GM12878 (cell line): ENCODE measurements at regions not wholly inside any gene's neighbourhood (a gene's known extent, or its start where the extent isn't known, plus 50 kb on each side); places are given as distances from the start of the nearest gene placed in this dataset.

Experiments used
- ATAC-seq: fragments of 200-7000 bp; cut with Tn5 transposase; 3 replicates; pipeline ENCODE4 v1.9.1; 2020; ENCODE audit warnings: mild to moderate bottlenecking, moderate library complexity
- BruUV-seq: library from RNA; stranded (reverse); fragments of 400-500 nt; replicated peaks from 2 replicates; lab custom pipeline; 2021; lab: Mats Ljungman, UMichigan
- CTCF ChIA-PET: fragments of 300-600 bp; sonication (Branson Sonifier 250); formaldehyde crosslinking; extraction: SDS; loops from one replicate; lab custom pipeline; 2021; ENCODE audit warnings: inconsistent platforms; lab: Yijun Ruan, JAX
- POLR2A ChIA-PET: fragments of 350-600 bp; formaldehyde crosslinking; extraction: SDS; loops from one replicate; lab custom pipeline; 2021; ENCODE audit warnings: inconsistent platforms; lab: Charles Lee
- RAD21 ChIA-PET: fragments of 300-600 bp; sonication (Branson Sonifier 250); formaldehyde crosslinking; loops from one replicate; lab custom pipeline; 2023; ENCODE audit warnings: antibody characterized with exemption; ENCODE audit not compliant: unreplicated experiment; lab: Charles Lee
- SMC1A ChIA-PET: fragments of 300-600 bp; sonication (Branson Sonifier 250); formaldehyde crosslinking; loops from one replicate; lab custom pipeline; 2023; ENCODE audit not compliant: unreplicated experiment, uncharacterized antibody; lab: Charles Lee
- DNase-seq: peaks from one replicate; pipeline ENCODE4 v3.0.0-alpha.2; 2011; ENCODE audit warnings: low read depth, low spot score
- FAIRE-seq: peaks from 3 replicates; lab custom pipeline; 2011; peaks lifted over from hg19 to GRCh38; lab: Jason Lieb, UNC
- H2AFZ ChIP-seq: 2 replicates; pipeline ENCODE4 v1.6.0; 2011; ENCODE audit warnings: low read depth, low read length, control low read depth; ENCODE audit not compliant: control insufficient read depth
- H3K27ac ChIP-seq: 2 replicates; pipeline ENCODE4 v1.5.1; 2011; ENCODE audit warnings: control low read depth; ENCODE audit not compliant: control insufficient read depth, insufficient read depth
- H3K27me3 ChIP-seq, 2 experiments: replicated peaks in 1 of 2; 2 replicates each; pipeline versions ENCODE4 v1.6.0 to v1.6.1; 2011; ENCODE audit warnings: low read length in 1 of 2; ENCODE audit not compliant: control insufficient read depth in 2 of 2, insufficient read depth in 2 of 2
- H3K36me3 ChIP-seq, 2 experiments: 2 replicates each; pipeline ENCODE4 v1.5.1; 2011; ENCODE audit warnings: low read length in 1 of 2; ENCODE audit not compliant: control insufficient read depth in 2 of 2, insufficient read depth in 2 of 2
- H3K4me1 ChIP-seq: 2 replicates; pipeline ENCODE4 v1.6.1; 2011; ENCODE audit warnings: mild to moderate bottlenecking, low read length, moderate library complexity, mixed read lengths; ENCODE audit not compliant: control insufficient read depth, insufficient read depth
- H3K4me2 ChIP-seq: 2 replicates; pipeline ENCODE4 v1.6.0; 2011; ENCODE audit warnings: control low read depth; ENCODE audit not compliant: control insufficient read depth, insufficient read depth
- H3K4me3 ChIP-seq: fragments of 200-600 bp; sonication (generic); 2 replicates; pipeline ENCODE4 v1.5.1; 2016
- H3K79me2 ChIP-seq: 2 replicates; pipeline ENCODE4 v1.6.0; 2011; ENCODE audit warnings: low read length; ENCODE audit not compliant: control insufficient read depth, insufficient read depth
- H3K9ac ChIP-seq: 2 replicates; pipeline ENCODE4 v1.8.0; 2011; ENCODE audit warnings: low read length, control low read depth, mixed read lengths; ENCODE audit not compliant: control insufficient read depth, insufficient read depth
- H3K9me3 ChIP-seq: replicated peaks from 3 replicates; pipeline ENCODE4 v1.5.1; 2011; ENCODE audit warnings: mild to moderate bottlenecking, low read length; ENCODE audit not compliant: control insufficient read depth, insufficient read depth
- H4K20me1 ChIP-seq: 2 replicates; pipeline ENCODE4 v1.6.0; 2011; ENCODE audit not compliant: control insufficient read depth, insufficient read depth
- ASH2L ChIP-seq: fragments of 300-600, 200-600 bp; sonication (generic); IDR thresholded peaks from 2 replicates; pipeline ENCODE4 v1.6.1; 2017; ENCODE audit warnings: low read depth, mild to moderate bottlenecking, borderline replicate concordance
- BCL11A ChIP-seq: IDR thresholded peaks from 2 replicates; pipeline ENCODE4 v1.6.1; 2011; ENCODE audit warnings: low read depth, low read length
- BHLHE40 ChIP-seq, 2 experiments: fragments of 450-650 bp in 1 of 2; IDR thresholded peaks; 2 replicates each; pipeline ENCODE4 v1.6.1; 2011 to 2017; ENCODE audit warnings: low read depth in 2 of 2, borderline replicate concordance in 1 of 2, improper control_type of control experiment in 1 of 2, low read length in 1 of 2, mild to moderate bottlenecking in 1 of 2
- CBX3 ChIP-seq: fragments of 200-600 bp; sonication (generic); IDR thresholded peaks from 2 replicates; pipeline ENCODE4 v1.6.1; 2016; ENCODE audit warnings: low read depth, borderline replicate concordance
- CREB1 ChIP-seq: IDR thresholded peaks from 2 replicates; pipeline ENCODE4 v1.6.1; 2012; ENCODE audit warnings: low read depth, mild to moderate bottlenecking, inconsistent platforms
- ETV6 ChIP-seq, 2 experiments: fragments of 450-650 bp in 1 of 2; IDR thresholded peaks in 1 of 2; conservative IDR thresholded peaks in 1 of 2; 2 replicates each; pipeline ENCODE4 v1.6.1; 2014; ENCODE audit warnings: antibody characterized with exemption in 1 of 2, borderline replicate concordance in 1 of 2, low read depth in 1 of 2, mild to moderate bottlenecking in 1 of 2, moderate library complexity in 1 of 2
- GATAD2B ChIP-seq: fragments of 450-650 bp; conservative IDR thresholded peaks from 2 replicates; pipeline ENCODE4 v1.6.1; 2017; ENCODE audit warnings: low read depth, mild to moderate bottlenecking, moderate library complexity
- HCFC1 ChIP-seq: fragments of 150-350 bp; IDR thresholded peaks from 2 replicates; pipeline ENCODE4 v1.6.1; 2014; ENCODE audit warnings: low read length
- KDM1A ChIP-seq: fragments of 200-600 bp; sonication (generic); IDR thresholded peaks from 2 replicates; pipeline ENCODE4 v1.6.1; 2016; ENCODE audit warnings: borderline replicate concordance
- MEF2B ChIP-seq: fragments of 450-650 bp; IDR thresholded peaks from 2 replicates; pipeline ENCODE4 v1.6.1; 2018; ENCODE audit warnings: mild to moderate bottlenecking, moderate library complexity; ENCODE audit not compliant: partially characterized antibody, poor library complexity, severe bottlenecking
- MYB ChIP-seq: fragments of 150-350 bp; IDR thresholded peaks from 2 replicates; pipeline ENCODE4 v1.6.1; 2014; ENCODE audit warnings: mild to moderate bottlenecking, low read depth, low read length, borderline replicate concordance
- NFIC ChIP-seq: IDR thresholded peaks from 2 replicates; pipeline ENCODE4 v1.6.1; 2012; ENCODE audit warnings: low read depth, mild to moderate bottlenecking, inconsistent platforms, low read length, moderate library complexity
- NRF1 ChIP-seq: conservative IDR thresholded peaks from 2 replicates; pipeline ENCODE4 v1.6.1; 2011; ENCODE audit warnings: mild to moderate bottlenecking, low read depth, low read length, improper control_type of control experiment
- SMARCA5 ChIP-seq: fragments of 450-650 bp; IDR thresholded peaks from 2 replicates; pipeline ENCODE4 v1.6.1; 2017; ENCODE audit warnings: mild to moderate bottlenecking
- SRF ChIP-seq, 2 experiments: IDR thresholded peaks; 2 replicates each; pipeline ENCODE4 v1.6.1; 2011; ENCODE audit warnings: low read depth in 2 of 2, low read length in 2 of 2, mild to moderate bottlenecking in 1 of 2, moderate library complexity in 1 of 2
- STAT1 ChIP-seq: fragments of 450-650 bp; conservative IDR thresholded peaks from 2 replicates; pipeline ENCODE4 v1.6.1; 2014; ENCODE audit warnings: antibody characterized with exemption, mild to moderate bottlenecking
- WGBS: methylation state at CpG from one replicate; pipeline ENCODE4 v1.1.6; 2016; ENCODE audit warnings: low lambda C conversion rate; ENCODE audit not compliant: insufficient replicate concordance, insufficient coverage; ENCODE audit errors: missing lambda C conversion rate; 5-methylcytosine and 5-hydroxymethylcytosine counted together
- in situ Hi-C: fragments of 300-500 bp; cut with MboI; formaldehyde crosslinking; loops from 9 replicates; pipeline ENCODE4 v1.14.3; 2018; ENCODE audit warnings: mixed read lengths
- intact Hi-C: fragments of 100-400 bp; cut with micrococcal nuclease; formaldehyde crosslinking; loops from one replicate; pipeline ENCODE4 v1.14.2; 2022; ENCODE audit not compliant: unreplicated experiment
- TF ChIP-seq, protein P1 (sequence below): fragments of 450-650 bp; IDR thresholded peaks from 2 replicates; pipeline ENCODE4 v1.6.1; 2017; ENCODE audit warnings: low read depth, mild to moderate bottlenecking, moderate library complexity
- TF ChIP-seq, protein P2 (sequence below): fragments of 450-650 bp; IDR thresholded peaks from 2 replicates; pipeline ENCODE4 v1.6.1; 2017; ENCODE audit warnings: mild to moderate bottlenecking, low read depth, inconsistent platforms; ENCODE audit not compliant: poor library complexity, severe bottlenecking
- TF ChIP-seq, protein P3 (sequence below): IDR thresholded peaks from 2 replicates; pipeline ENCODE4 v1.6.1; 2011; ENCODE audit warnings: mild to moderate bottlenecking, low read depth, low read length, moderate library complexity; ENCODE audit not compliant: insufficient replicate concordance
- TF ChIP-seq, protein P4 (sequence below): IDR thresholded peaks from 2 replicates; pipeline ENCODE4 v1.6.1; 2012; ENCODE audit warnings: low read depth, low read length, improper control_type of control experiment

DNA sequence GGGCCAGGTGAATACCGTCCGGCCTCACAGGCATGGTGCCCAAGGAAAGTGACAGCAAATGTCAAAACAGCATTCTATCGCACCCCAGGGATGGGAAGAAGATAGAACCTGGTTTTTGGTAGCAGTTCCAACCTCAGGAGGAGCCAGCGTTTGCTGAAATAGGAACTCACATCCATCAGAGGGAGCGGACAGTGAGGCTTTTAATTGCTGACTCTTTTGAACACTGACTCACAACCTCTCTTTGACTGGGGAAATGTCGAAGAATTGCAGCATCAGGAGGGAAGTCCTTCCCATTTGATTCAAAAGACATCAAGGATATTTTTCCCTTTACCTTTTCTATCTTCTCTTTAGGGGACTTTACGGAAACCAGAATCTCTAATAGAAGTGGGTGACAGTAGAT, 114.2 kb downstream of the UNC5CL start:
- intact Hi-C loops: no loop called here
- no peak overlapping the region for H3K4me2 ChIP-seq
- no peaks in the 10 kb centered on the region for H4K20me1 ChIP-seq
- 20% methylated on average over 7 of the region's 7 CpGs for whole genome bisulfite sequencing
- ChIA-PET POLR2A (no interaction called here), RAD21 (no interaction called here), SMC1A (interaction anchor here (1.0 kb wide), 1 partner anchor 9 kb away, joined by 3 read pairs; no protein-coding TSS in a partner anchor), CTCF (no interaction called here)
- no peaks in the 10 kb centered on the region for H3K36me3 ChIP-seq
- no peaks in the 10 kb centered on the region for H3K79me2 ChIP-seq
- in situ Hi-C loops: no loop called here
- peaks cover 0 to 2% of the 10 kb centered on the region in 2 experiments; a peak in 3 of 4 replicates for H3K27me3 ChIP-seq
- TF ChIP-seq KDM1A (no peak), NFIC (no peak), CREB1 (no peak), STAT1 (no peak), HCFC1 (no peak), CBX3 (no peak), BHLHE40 (IDR thresholded peaks at IDR 0.05; ENCODE audit: borderline replicate concordance in 1 of 2, low read depth in 2 of 2, low read length in 1 of 2) (no peak), BCL11A (no peak), MYB (no peak), SRF (IDR thresholded peaks at IDR 0.05; ENCODE audit: low read depth in 2 of 2, low read length in 2 of 2) (no peak), ASH2L (no peak), SMARCA5 (no peak), GATAD2B (no peak), MEF2B (no peak), NRF1 (no peak), ETV6 (conservative IDR thresholded peaks at IDR 0.05 in 1 of 2, IDR thresholded peaks at IDR 0.05 in 1 of 2; ENCODE audit: borderline replicate concordance in 1 of 2, low read depth in 1 of 2) (no peak)
- TF ChIP-seq, protein P1, sequence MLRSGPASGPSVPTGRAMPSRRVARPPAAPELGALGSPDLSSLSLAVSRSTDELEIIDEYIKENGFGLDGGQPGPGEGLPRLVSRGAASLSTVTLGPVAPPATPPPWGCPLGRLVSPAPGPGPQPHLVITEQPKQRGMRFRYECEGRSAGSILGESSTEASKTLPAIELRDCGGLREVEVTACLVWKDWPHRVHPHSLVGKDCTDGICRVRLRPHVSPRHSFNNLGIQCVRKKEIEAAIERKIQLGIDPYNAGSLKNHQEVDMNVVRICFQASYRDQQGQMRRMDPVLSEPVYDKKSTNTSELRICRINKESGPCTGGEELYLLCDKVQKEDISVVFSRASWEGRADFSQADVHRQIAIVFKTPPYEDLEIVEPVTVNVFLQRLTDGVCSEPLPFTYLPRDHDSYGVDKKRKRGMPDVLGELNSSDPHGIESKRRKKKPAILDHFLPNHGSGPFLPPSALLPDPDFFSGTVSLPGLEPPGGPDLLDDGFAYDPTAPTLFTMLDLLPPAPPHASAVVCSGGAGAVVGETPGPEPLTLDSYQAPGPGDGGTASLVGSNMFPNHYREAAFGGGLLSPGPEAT: no peak
- TF ChIP-seq, protein P2, sequence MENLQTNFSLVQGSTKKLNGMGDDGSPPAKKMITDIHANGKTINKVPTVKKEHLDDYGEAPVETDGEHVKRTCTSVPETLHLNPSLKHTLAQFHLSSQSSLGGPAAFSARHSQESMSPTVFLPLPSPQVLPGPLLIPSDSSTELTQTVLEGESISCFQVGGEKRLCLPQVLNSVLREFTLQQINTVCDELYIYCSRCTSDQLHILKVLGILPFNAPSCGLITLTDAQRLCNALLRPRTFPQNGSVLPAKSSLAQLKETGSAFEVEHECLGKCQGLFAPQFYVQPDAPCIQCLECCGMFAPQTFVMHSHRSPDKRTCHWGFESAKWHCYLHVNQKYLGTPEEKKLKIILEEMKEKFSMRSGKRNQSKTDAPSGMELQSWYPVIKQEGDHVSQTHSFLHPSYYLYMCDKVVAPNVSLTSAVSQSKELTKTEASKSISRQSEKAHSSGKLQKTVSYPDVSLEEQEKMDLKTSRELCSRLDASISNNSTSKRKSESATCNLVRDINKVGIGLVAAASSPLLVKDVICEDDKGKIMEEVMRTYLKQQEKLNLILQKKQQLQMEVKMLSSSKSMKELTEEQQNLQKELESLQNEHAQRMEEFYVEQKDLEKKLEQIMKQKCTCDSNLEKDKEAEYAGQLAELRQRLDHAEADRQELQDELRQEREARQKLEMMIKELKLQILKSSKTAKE: no peak
- TF ChIP-seq, protein P3, sequence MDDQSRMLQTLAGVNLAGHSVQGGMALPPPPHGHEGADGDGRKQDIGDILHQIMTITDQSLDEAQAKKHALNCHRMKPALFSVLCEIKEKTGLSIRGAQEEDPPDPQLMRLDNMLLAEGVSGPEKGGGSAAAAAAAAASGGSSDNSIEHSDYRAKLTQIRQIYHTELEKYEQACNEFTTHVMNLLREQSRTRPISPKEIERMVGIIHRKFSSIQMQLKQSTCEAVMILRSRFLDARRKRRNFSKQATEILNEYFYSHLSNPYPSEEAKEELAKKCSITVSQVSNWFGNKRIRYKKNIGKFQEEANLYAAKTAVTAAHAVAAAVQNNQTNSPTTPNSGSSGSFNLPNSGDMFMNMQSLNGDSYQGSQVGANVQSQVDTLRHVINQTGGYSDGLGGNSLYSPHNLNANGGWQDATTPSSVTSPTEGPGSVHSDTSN: no peak
- TF ChIP-seq, protein P4, sequence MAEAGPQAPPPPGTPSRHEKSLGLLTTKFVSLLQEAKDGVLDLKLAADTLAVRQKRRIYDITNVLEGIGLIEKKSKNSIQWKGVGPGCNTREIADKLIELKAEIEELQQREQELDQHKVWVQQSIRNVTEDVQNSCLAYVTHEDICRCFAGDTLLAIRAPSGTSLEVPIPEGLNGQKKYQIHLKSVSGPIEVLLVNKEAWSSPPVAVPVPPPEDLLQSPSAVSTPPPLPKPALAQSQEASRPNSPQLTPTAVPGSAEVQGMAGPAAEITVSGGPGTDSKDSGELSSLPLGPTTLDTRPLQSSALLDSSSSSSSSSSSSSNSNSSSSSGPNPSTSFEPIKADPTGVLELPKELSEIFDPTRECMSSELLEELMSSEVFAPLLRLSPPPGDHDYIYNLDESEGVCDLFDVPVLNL: no peak
- ATAC-seq: no peak
- no peak overlapping the region for H2AFZ ChIP-seq
- H3K27ac ChIP-seq: no peak overlapping the region
- no peaks in the 10 kb centered on the region for H3K4me1 ChIP-seq
- H3K9ac ChIP-seq: no peak overlapping the region
- FAIRE-seq: no peak
- DNase-seq: no peak
- no peak overlapping the region for H3K4me3 ChIP-seq
- BruUV-seq: no TSS peak
- no peaks in the 10 kb centered on the region for H3K9me3 ChIP-seq
